ENCODE measurements at regions not wholly inside any gene's neighbourhood (a gene's known extent, or its start where the extent isn't known, plus 50 kb on each side); places are given as distances from the start of the nearest gene placed in this dataset.

GRCh38 chr1:222062640-222063039 is 320.8 kb upstream of the DUSP10 start:
- TF ChIP-seq, protein P1, sequence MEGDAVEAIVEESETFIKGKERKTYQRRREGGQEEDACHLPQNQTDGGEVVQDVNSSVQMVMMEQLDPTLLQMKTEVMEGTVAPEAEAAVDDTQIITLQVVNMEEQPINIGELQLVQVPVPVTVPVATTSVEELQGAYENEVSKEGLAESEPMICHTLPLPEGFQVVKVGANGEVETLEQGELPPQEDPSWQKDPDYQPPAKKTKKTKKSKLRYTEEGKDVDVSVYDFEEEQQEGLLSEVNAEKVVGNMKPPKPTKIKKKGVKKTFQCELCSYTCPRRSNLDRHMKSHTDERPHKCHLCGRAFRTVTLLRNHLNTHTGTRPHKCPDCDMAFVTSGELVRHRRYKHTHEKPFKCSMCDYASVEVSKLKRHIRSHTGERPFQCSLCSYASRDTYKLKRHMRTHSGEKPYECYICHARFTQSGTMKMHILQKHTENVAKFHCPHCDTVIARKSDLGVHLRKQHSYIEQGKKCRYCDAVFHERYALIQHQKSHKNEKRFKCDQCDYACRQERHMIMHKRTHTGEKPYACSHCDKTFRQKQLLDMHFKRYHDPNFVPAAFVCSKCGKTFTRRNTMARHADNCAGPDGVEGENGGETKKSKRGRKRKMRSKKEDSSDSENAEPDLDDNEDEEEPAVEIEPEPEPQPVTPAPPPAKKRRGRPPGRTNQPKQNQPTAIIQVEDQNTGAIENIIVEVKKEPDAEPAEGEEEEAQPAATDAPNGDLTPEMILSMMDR (conservative IDR thresholded peaks at IDR 0.05; ENCODE audit: low read length) = no peak
- TF ChIP-seq EZH2phosphoT487 (IDR thresholded peaks at IDR 0.05; ENCODE audit: borderline replicate concordance) = no peak
